Panc1 (cell line): ENCODE measurements at regions not wholly inside any gene's neighbourhood (a gene's known extent, or its start where the extent isn't known, plus 50 kb on each side); places are given as distances from the start of the nearest gene placed in this dataset.

Experiments
- ATAC-seq: fragments of 200-7000 bp; cut with Tn5 transposase; 2 replicates; pipeline ENCODE4 v1.9.1; 2020; ENCODE audit warnings: mild to moderate bottlenecking, moderate library complexity
- BruUV-seq: library from RNA; stranded (reverse); fragments of 400-500 nt; replicated peaks from 2 replicates; lab custom pipeline; 2021; lab: Mats Ljungman, UMichigan
- CTCF ChIA-PET: fragments of 300-600 bp; sonication (Branson Sonifier 250); formaldehyde crosslinking; loops from one replicate; lab custom pipeline; 2022; ENCODE audit warnings: antibody characterized with exemption; lab: Charles Lee
- POLR2A ChIA-PET: fragments of 300-600 bp; sonication (Branson Sonifier 250); formaldehyde crosslinking; loops from one replicate; lab custom pipeline; 2022; ENCODE audit warnings: antibody characterized with exemption; lab: Charles Lee
- DNase-seq: peaks from one replicate; pipeline ENCODE4 v3.0.0-alpha.2; 2010; ENCODE audit warnings: low read depth, low spot score
- H3K27ac ChIP-seq: 2 replicates; pipeline ENCODE4 v1.5.1; 2011; ENCODE audit warnings: mild to moderate bottlenecking, low read length, inconsistent platforms
- H3K27me3 ChIP-seq: fragments of 200-500 bp; sonication (Bioruptor generic); 2 replicates; pipeline ENCODE4 v1.6.0; 2014; ENCODE audit warnings: low read length, inconsistent platforms; ENCODE audit not compliant: control insufficient read depth, insufficient read depth
- H3K36me3 ChIP-seq: fragments of 200-500 bp; sonication (Bioruptor generic); 2 replicates; pipeline ENCODE4 v1.5.1; 2014; ENCODE audit warnings: inconsistent platforms, mild to moderate bottlenecking, low read length, moderate library complexity; ENCODE audit not compliant: control insufficient read depth, insufficient read depth
- H3K4me1 ChIP-seq: 2 replicates; pipeline ENCODE4 v1.5.1; 2011; ENCODE audit warnings: inconsistent platforms, mild to moderate bottlenecking, low read length, moderate library complexity; ENCODE audit not compliant: control insufficient read depth, insufficient read depth
- H3K4me3 ChIP-seq, 2 experiments: 2 replicates each; pipeline ENCODE4 v1.5.1; 2011 to 2012; ENCODE audit warnings: low read depth in 2 of 2, low read length in 2 of 2, mild to moderate bottlenecking in 2 of 2, inconsistent platforms in 1 of 2, moderate library complexity in 1 of 2
- H3K9me3 ChIP-seq: fragments of 200-500 bp; sonication (Bioruptor generic); 2 replicates; pipeline ENCODE4 v1.5.1; 2014; ENCODE audit warnings: low read depth, mild to moderate bottlenecking, inconsistent platforms, low read length, moderate library complexity; ENCODE audit not compliant: control insufficient read depth, insufficient read depth
- CTCF ChIP-seq: fragments of 450-650 bp; IDR thresholded peaks from 2 replicates; pipeline ENCODE4 v1.5.1; 2017; ENCODE audit warnings: mild to moderate bottlenecking
- POLR2AphosphoS5 ChIP-seq: IDR thresholded peaks from 2 replicates; pipeline ENCODE4 v1.6.1; 2012; ENCODE audit warnings: mild to moderate bottlenecking, low read depth, low read length, moderate library complexity
- REST ChIP-seq, 2 experiments: IDR thresholded peaks; 2 replicates each; pipeline ENCODE4 v1.6.1; 2011 to 2012; ENCODE audit warnings: low read depth in 2 of 2, control low read depth in 1 of 2, low read length in 1 of 2, mild to moderate bottlenecking in 1 of 2, moderate library complexity in 1 of 2; ENCODE audit not compliant: insufficient read depth in 1 of 2
- SIN3A ChIP-seq: IDR thresholded peaks from 2 replicates; pipeline ENCODE4 v1.6.1; 2012; ENCODE audit warnings: low read depth, mild to moderate bottlenecking, low read length, moderate library complexity, borderline replicate concordance; ENCODE audit not compliant: insufficient read depth
- TCF7L2 ChIP-seq: IDR thresholded peaks from 2 replicates; pipeline ENCODE4 v1.6.1; 2011; ENCODE audit warnings: mild to moderate bottlenecking, low read depth, low read length, inconsistent platforms
- in situ Hi-C: cut with HindIII; loops from 2 replicates; pipeline ENCODE4 v1.10.0; 2016; ENCODE audit warnings: low sequenced_read_pairs, low pct_unique_long_range_greater_than_20kb
- intact Hi-C: fragments of 100-400 bp; cut with micrococcal nuclease; formaldehyde crosslinking; loops from one replicate; pipeline ENCODE4 v1.10.0; 2022; ENCODE audit not compliant: unreplicated experiment

- Histone ChIP-seq H3K9me3 (no peaks in the 10 kb centered on the region), H3K27me3 (peaks cover 4% of the 10 kb centered on the region), H3K27ac (no peak overlapping the region), H3K4me3 (no peak overlapping the region), H3K36me3 (no peaks in the 10 kb centered on the region), H3K4me1 (no peaks in the 10 kb centered on the region)
- ChIA-PET POLR2A (no interaction called here), CTCF (no interaction called here)
- DNase-seq (no peak), ATAC-seq (no peak)
- TF ChIP-seq SIN3A (no peak), POLR2AphosphoS5 (no peak), REST (IDR thresholded peaks at IDR 0.05; ENCODE audit: insufficient read depth in 1 of 2, low read depth in 2 of 2, low read length in 1 of 2) (no peak), CTCF (no peak), TCF7L2 (no peak)
- in situ Hi-C loops (no loop called here), intact Hi-C loops (no loop called here)
- no TSS peak for BruUV-seq
These were observed 465.2 kb upstream of the HS6ST1 start for GRCh38 chr2:128783896-128784295.

- BruUV-seq = no TSS peak
- Histone ChIP-seq H3K4me1 (no peaks in the 10 kb centered on the region), H3K36me3 (no peaks in the 10 kb centered on the region), H3K27ac (no peak overlapping the region), H3K27me3 (0 out of 2 replicates have a peak, but pooled peaks cover 3% of the 10 kb centered on the region), H3K9me3 (no peaks in the 10 kb centered on the region), H3K4me3 (no peak overlapping the region)
- DNase-seq (no peak), ATAC-seq (no peak; the same call in 1 of the 2 replicates)
- POLR2A ChIA-PET = no interaction called here
- CTCF ChIA-PET = no interaction called here
- TF ChIP-seq REST (IDR thresholded peaks at IDR 0.05; ENCODE audit: insufficient read depth in 1 of 2, low read depth in 2 of 2, low read length in 1 of 2) (no peak), TCF7L2 (no peak), SIN3A (no peak), POLR2AphosphoS5 (no peak), CTCF (no peak)
- intact Hi-C loops = no loop called here
- in situ Hi-C loops = no loop called here
These were observed 466.1 kb upstream of the HS6ST1 start for GRCh38 chr2:128784626-128785306.
